Endothelial cell (in vitro differentiated cells): ENCODE measurements at regions not wholly inside any gene's neighbourhood (a gene's known extent, or its start where the extent isn't known, plus 50 kb on each side); places are given as distances from the start of the nearest gene placed in this dataset.

Source experiments
- DNase-seq: peaks from one replicate; pipeline ENCODE4 v3.0.0; 2021; ENCODE audit warnings: low spot score
- H3K27ac Mint-ChIP-seq: one replicate; pipeline ENCODE4 v1.8.0; 2021; ENCODE audit warnings: mixed read lengths, inconsistent platforms; ENCODE audit not compliant: unreplicated experiment
- H3K27me3 Mint-ChIP-seq: one replicate; pipeline ENCODE4 v1.8.0; 2021; ENCODE audit warnings: mild to moderate bottlenecking, moderate library complexity, mixed read lengths, inconsistent platforms; ENCODE audit not compliant: unreplicated experiment
- H3K36me3 Mint-ChIP-seq: one replicate; pipeline ENCODE4 v1.8.0; 2021; ENCODE audit warnings: mild to moderate bottlenecking, low read depth, mixed read lengths, inconsistent platforms; ENCODE audit not compliant: unreplicated experiment
- H3K4me1 Mint-ChIP-seq: one replicate; pipeline ENCODE4 v1.8.0; 2021; ENCODE audit warnings: mild to moderate bottlenecking, mixed read lengths, inconsistent platforms; ENCODE audit not compliant: unreplicated experiment
- H3K4me3 Mint-ChIP-seq: one replicate; pipeline ENCODE4 v1.8.0; 2021; ENCODE audit warnings: mild to moderate bottlenecking, mixed read lengths, inconsistent platforms; ENCODE audit not compliant: unreplicated experiment
- H3K9me3 Mint-ChIP-seq: one replicate; pipeline ENCODE4 v1.8.0; 2021; ENCODE audit warnings: mixed read lengths, inconsistent platforms; ENCODE audit not compliant: unreplicated experiment
- CTCF ChIP-seq: fragments of 200-600 bp; sonication (generic); IDR thresholded peaks from one replicate; pipeline ENCODE4 v1.5.0; 2021; ENCODE audit warnings: antibody characterized with exemption; ENCODE audit not compliant: unreplicated experiment

- Mint-ChIP-seq H3K27ac (no peak overlapping the region), H3K4me1 (peaks cover 25% of the 10 kb centered on the region), H3K27me3 (peaks cover 1% of the 10 kb centered on the region), H3K9me3 (no peaks in the 10 kb centered on the region), H3K36me3 (no peaks in the 10 kb centered on the region), H3K4me3 (no peak overlapping the region)
- no peak for DNase-seq
- TF ChIP-seq CTCF, result no peak
These were observed 550.5 kb downstream of the MIAT start for GRCh38 chr22:27207907-27208306.

GRCh38 chr22:27210111-27210730, 552.8 kb downstream of the MIAT start:
- Mint-ChIP-seq H3K9me3 (no peaks in the 10 kb centered on the region), H3K27ac (no peak overlapping the region), H3K36me3 (no peaks in the 10 kb centered on the region), H3K4me1 (peaks cover 38% of the 10 kb centered on the region), H3K27me3 (peaks cover 2% of the 10 kb centered on the region), H3K4me3 (no peak overlapping the region)
- DNase-seq, result no peak
- TF ChIP-seq CTCF, result no peak

GRCh38 chr22:27212102-27212501, 554.7 kb downstream of the MIAT start:
- no peaks in the 10 kb centered on the region for H3K9me3 Mint-ChIP-seq
- peak overlapping the region; percentile 89 for H3K27ac Mint-ChIP-seq
- peaks cover 2% of the 10 kb centered on the region for H3K27me3 Mint-ChIP-seq
- peaks cover 38% of the 10 kb centered on the region for H3K4me1 Mint-ChIP-seq
- no peak overlapping the region for H3K4me3 Mint-ChIP-seq
- H3K36me3 Mint-ChIP-seq, result no peaks in the 10 kb centered on the region
- no peak for TF ChIP-seq CTCF
- no peak for DNase-seq

GRCh38 chr22:27212617-27213177, 555.3 kb downstream of the MIAT start:
- Mint-ChIP-seq H3K27me3 (peaks cover 3% of the 10 kb centered on the region), H3K36me3 (no peaks in the 10 kb centered on the region), H3K9me3 (no peaks in the 10 kb centered on the region), H3K27ac (peak overlapping the region; percentile 89), H3K4me3 (no peak overlapping the region), H3K4me1 (peaks cover 38% of the 10 kb centered on the region)
- no peak for TF ChIP-seq CTCF
- peak; percentile 48 for DNase-seq

GRCh38 chr22:27213294-27213693, 555.9 kb downstream of the MIAT start:
- H3K36me3 Mint-ChIP-seq, result no peaks in the 10 kb centered on the region
- no peaks in the 10 kb centered on the region for H3K9me3 Mint-ChIP-seq
- peak overlapping the region; percentile 65 for H3K27ac Mint-ChIP-seq
- H3K27me3 Mint-ChIP-seq, result peaks cover 3% of the 10 kb centered on the region
- H3K4me1 Mint-ChIP-seq, result peaks cover 42% of the 10 kb centered on the region
- no peak for DNase-seq
- TF ChIP-seq CTCF, result no peak
- no peak overlapping the region for H3K4me3 Mint-ChIP-seq
